HuH-7.5 (cell line): ENCODE measurements at regions not wholly inside any gene's neighbourhood (a gene's known extent, or its start where the extent isn't known, plus 50 kb on each side); places are given as distances from the start of the nearest gene placed in this dataset.

Experiments
- DNase-seq: peaks from one replicate; pipeline ENCODE4 v3.0.0; 2011; ENCODE audit warnings: low spot score

DNA sequence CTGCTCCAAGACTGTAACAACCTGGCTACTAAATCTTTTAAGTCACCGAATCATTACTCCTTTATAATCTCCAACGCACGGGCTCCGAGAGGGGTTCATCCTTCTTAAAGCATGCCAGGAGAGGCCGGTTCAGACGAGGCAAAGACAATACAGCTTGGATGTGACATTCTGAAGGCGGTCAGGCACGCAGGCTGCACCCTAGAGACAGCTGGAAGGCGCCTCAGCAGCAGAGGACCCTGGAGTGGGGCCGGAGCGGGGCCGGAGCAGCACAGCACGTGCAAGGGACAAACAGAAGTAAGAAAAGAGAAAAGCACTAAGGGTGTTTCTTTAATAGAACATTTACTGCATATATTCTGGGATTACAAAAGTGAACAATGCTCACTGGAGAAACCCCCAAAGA is 97.8 kb upstream of the PPP2R2D start:
- no peak for DNase-seq

DNA sequence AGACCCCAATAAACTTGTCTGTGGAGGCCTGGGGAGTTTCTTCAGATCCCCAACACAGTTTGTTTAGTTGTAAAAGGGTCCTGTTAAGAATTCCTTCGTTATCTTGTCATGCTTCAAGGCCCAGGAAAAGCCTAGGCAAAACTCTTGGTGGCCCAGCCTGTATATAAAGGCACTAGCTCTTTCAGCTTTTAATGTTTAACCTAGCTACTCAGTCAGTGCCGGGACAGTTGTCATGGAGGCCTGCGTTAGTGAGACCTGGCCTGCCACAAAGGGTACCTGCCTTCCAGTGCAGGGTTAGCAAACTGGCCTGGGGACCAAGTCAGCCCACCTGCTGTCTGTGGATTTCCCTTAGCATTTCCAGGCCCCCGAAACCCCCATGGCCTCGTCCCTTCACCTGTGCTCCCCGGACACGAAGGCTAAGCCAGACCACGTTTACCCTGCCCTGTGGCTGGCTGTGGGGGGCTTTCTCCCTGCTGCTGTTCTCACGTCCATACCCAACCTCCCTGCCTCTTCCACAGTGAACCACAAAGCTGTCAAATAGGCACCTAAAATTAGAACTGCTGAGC is 96.9 kb upstream of the PPP2R2D start:
- DNase-seq, result no peak

DNA sequence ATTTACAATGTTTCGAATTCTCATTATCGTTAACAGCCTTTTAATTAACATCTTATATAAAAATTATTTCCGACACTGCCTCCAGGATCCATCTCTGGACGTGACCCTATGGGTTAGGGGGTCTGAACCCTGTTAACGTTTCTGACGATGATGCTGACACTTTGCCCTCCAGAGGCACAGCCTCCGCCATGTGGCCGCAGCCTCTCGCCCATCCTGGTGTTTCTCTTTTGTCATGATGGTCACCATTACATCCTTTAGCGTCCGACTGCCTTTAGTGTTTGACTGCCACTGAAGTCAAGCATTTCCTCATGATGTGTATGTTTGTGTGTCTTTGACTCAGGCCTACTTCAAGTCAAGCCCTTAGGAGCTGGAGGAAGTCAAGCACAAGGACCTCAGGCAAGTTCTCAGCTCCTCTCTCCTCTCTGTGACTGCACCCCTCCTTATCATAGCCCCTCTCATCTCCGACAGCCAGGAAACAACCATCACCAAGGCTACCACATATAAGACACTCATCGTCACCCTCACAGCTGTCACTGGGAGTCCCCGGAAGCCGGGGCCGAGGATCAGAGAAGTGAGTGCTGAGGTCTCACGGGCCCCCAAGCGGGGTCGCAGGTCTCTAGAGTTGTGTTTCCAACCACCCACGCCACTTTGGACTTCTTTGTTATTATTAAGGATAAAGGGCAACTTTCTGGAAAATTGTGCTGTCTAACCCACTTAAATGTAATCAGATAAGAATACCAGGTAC is 96.1 kb upstream of the PPP2R2D start:
- DNase-seq, result no peak

DNA sequence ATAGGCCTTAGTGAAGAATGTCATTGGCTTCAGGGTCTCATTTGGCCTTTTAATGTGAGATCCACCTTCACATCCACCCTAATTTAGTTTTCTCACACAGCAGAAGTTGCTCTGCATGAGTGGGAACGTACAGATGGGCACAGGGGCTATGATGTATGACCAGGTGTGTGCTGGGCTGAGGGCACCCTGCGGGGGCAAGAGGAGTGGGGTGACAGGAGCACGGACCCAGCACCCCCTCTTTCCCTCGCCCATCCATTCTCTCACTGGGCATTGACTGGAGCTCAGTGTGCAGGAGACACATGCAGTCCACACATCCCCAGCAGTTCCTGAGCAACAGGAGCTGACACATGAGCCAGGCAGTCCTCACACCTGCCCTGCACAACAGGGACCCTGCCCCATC is 95.1 kb upstream of the PPP2R2D start:
- DNase-seq, result no peak

- no peak for DNase-seq
Measured at GRCh38 chr10:131806146-131806545, 94.7 kb upstream of the PPP2R2D start.

- DNase-seq, result no peak
Measured at GRCh38 chr10:131806646-131807317, 94.0 kb upstream of the PPP2R2D start.

DNA sequence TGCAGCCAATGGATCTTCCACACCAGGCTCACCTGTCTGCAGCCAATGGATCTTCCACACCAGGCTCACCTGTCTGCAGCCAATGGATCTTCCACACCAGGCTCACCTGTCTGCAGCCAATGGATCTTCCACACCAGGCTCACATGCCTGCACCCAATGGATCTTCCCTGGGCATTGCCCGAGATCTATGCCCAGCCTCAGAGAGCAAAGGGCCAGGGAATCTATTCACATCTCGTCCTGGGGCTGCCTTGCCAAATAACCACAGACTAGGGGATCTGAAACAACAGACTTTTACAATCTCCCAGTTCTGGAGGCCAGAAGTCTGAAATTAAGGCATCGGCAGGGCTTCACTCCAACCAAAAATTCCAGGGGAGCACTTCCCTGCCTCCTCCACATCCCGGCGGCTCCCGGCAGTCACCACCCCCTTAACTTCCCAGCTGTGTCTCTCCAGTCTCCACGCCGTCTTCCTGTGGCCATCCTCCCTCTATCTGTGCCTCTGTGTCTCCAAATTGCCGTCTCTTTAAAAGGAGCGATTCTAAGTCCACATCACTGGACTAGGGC is 92.4 kb upstream of the PPP2R2D start:
- no peak for DNase-seq

DNA sequence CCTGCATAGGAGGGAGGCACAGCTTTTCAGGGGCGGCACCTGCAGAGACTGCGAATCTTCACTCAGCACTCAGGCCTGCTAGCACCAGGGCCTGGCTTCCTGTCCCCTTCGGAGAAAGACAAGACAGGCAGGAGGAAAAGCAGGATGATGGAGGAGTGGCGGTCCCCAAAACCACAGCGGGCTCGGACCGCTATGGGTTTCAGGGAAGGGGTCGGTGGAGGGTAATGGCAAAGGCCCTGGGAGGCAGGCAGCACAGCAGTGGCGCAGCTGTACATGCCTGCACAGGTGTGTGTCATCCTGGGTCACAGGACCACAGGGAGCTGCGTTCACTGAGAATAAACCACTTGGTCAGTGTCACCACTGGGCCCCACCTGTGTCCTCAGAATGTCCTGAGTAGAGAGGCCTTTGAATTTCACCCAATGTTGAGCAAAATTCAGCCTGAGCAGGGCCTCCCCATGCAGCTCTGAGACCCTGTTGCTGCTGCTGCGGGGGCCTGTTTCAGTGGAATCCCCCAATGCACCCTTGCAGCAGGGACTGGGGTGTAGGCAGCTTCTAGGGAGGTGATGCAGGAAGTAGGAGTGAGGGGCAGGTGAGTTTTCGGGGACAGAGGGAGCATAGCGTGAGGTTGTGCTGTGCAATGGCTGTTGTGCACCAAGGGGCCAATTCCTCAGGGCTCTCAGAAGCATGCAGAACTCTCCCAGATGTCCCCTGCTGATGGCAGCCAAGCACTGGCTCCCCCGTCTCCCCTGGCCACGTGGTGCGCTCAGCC is 90.6 kb upstream of the PPP2R2D start:
- no peak for DNase-seq

DNA sequence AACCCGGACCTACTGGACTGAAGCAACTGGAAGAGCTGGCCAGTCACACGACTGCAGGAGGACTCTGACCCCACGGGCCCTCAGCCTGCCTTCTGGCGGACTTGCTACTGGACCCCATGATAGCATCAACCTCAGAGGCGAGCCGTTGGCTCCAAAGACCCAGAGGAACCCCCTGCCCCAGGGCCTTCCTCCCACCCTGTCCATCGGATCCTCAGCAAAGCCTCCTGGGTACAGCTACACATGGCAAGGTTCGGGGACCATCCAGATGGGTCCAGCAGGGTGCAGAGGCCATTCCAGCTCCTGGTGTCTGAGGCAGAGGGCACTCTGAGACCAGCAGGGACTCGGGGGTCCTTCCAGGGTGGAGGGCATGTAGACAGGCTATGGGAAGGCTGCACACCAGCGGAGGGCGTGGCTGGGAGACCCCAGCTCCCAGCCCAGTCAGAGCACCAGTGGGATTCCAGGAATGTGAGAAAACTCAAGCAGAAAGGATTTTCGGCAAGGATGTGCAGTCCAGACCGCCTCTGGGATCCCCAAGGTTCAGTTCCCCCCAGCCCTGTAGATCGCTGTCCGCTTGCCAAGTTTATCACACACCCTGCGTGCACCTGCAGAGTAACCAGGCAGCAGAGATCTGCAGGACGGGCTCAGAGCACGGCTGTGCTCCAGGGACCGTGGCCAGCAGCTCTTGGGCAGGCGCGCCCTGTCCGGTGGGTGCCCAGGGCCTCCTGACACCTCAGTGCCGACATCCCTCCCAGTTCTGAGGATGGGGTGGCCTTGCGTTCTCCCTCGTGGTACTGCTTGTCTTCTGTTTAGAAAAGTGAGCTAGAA is 89.8 kb upstream of the PPP2R2D start:
- DNase-seq, result no peak

DNA sequence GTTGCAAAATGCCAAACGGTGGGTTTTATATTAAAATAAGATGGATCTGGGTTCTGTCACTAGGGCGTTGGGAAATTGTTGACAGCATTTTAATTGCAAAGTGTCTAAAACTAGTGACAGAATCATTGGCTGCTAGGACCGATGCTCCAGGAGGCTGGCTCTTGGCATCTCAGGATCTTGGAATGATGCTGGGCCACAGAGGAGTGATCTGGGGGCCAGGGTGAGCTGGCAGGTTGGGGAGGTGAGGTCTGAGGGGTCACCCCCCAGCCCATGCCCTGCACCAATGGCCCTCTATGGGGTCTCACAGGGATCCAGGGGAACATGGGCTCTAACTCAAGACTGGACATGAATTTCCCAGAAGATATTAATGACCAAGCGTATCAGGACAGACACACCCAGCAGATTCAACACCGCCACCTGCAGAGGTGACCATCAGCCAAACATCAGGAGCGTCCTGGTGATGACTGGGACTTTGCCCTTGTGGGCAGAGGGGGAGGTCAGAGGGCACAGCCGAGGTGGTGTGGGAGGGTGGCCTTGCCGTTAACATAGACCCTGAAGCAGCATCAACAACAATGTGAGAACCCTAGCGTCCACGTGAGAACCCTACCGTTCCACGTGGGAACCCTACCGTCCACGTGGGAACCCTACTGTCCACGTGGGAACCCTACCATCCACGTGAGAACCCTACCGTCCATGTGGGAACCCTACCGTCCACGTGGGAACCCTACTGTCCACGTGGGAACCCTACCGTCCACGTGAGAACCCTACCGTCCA is 89.0 kb upstream of the PPP2R2D start:
- no peak for DNase-seq

DNA sequence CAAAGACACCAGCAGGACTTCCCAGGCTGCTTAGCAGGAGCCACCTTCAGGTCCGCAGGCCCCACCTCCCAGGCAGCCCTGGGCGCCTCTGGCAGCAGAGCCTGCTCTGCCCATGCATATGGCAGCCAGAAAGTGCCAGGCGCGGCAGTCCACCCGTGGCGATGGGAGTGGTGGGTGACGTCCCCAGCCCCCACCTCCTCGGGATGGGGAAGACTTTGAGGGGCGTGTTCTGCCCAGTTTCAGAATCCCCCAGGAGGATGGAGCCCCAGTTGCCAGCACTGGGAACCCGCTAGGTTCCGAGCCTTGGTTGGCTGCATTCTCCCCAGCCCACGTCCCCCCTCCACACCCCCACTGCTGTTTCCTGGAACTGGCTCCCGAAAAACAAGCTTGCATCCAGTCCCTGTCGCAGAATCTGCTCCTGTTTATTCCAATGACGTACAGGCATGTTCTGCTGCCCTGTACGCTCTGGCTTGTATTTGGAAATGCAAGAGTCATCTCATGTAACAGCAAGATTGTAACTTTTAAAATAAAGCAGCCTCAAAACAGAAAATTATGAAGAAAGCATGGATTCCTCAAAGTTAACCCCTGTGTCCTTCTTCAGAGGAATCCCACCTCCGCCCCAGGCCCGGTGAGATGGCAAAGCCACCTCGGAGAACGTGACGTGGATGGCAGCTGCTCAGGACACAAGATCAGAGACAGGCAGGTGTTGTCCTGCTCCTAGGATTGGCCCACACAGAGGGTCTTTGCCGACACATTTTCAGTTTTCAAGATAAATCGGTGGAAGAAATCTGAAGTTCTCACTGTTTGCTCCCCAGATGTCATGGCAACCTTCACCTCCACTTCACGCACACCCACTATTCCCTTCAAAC is 87.8 kb upstream of the PPP2R2D start:
- no peak for DNase-seq

GRCh38 chr10:131814567-131815265 is 86.1 kb upstream of the PPP2R2D start:
- DNase-seq, result no peak

DNA sequence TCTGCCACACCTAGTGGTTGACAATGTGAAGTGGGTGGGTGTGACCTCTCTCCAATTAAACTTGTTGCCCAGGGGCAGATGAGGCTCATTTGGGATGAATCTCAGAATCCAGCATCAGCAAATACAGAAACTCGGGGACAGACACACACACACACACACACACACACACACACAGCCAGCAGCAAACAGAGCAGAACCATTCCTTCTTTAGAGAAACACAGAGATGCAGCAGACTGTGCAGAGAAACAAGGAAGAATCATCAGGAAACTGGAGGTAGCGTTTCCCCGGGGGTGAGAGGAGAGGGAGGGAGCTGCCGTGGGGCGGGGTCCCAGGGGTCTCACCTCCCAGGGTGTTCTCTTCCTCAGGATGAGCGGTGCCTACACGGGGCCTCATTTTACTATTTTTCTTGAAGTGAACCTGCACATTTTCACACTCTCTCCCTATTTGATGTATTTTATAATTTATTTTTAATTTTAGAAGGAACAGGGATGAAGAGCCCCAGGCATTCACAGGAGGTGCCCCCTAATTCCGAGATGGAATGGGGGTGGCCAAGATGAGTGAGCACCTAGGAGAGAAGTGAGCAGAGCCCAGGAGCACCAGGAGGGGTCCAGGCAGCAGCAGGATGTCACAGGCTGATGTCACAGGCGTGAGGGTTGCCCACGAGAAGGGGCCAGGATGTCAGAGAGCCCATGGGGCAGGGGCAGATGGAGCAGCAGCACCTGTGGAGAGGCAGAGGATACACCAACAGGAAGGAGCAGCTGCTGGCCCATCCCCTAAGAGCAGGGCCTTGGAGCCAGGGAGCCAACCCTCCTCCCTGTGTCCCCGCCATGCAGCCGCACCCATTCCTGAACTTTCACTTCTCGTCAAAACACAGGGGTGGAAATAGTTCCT is 85.3 kb upstream of the PPP2R2D start:
- no peak for DNase-seq

DNA sequence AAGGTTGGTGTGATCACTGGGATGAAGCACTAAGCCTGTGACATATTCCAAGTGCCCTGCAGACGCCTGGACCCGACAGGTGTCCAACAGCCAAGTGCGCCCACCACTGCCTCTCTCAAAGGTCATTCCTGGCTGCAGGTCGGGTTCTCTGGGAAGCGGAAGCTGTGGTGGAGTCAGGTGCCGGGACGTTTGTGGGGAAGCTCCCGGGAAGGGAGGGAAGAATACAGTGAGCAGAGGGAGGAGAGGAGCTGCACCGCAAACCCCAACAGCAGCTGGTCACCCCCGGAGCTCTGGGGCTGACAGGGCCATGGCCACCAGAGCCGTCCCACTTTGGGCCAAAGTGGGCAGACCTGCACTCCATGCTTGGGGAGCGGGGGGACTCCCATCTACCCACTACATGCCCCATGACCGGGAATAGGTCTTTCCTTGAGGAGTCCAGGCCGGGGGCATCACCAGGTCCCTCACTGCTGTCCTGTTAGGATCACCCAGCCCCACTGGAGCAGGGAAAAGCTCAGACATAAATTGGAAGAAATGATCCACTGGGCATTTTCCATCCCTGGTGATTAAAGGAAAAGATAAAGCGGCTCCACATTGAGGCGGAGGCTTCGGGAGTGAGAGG is 84.5 kb upstream of the PPP2R2D start:
- no peak for DNase-seq

DNA sequence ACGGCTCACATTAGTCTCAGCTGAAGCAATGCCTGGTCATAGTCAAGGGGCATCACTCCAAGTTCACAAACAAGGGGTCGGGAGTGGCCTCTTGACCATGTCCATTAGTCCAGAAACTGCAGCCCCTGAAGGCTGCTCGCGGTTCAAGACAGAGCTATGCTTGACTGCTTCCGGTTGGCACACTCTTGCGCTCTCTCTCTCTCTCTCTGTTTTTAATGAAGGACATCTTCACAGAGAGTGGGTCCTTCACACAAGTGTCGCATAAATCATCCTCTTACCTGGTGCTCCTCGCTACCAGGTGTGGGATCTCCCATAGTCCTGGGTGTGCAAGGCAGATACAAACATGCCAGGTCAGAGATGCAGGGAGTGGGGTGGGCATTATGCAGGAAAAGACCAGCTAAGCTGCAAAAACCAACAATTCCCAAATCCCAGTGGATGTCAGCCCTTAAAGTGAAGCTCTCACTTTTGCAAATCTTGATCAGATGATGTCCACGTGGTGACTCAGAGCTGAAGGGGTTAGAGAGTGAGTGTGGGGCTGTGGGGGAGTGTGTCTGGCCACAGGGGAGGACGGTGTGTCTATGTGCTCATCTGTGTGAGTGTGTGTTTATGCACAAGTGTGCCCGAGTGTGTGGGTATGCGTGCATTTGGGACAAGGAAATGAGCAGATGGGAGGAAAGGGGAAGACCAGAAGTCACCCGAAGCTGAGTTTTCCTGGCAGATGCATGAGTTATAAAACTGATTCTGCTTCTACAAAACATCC is 83.7 kb upstream of the PPP2R2D start:
- no peak for DNase-seq

GRCh38 chr10:131817866-131818509 is 82.8 kb upstream of the PPP2R2D start:
- no peak for DNase-seq
